MM.1S (cell line): ENCODE measurements at regions not wholly inside any gene's neighbourhood (a gene's known extent, or its start where the extent isn't known, plus 50 kb on each side); places are given as distances from the start of the nearest gene placed in this dataset.

Source experiments
- CTCF ChIP-seq: fragments of 300-600 bp; sonication (generic); IDR thresholded peaks from 2 replicates; pipeline ENCODE4 v1.5.1; 2016; ENCODE audit warnings: antibody characterized with exemption, low read length, mixed read lengths
- EZH2phosphoT487 ChIP-seq: fragments of 300-600 bp; sonication (generic); IDR thresholded peaks from 2 replicates; pipeline ENCODE4 v1.6.1; 2018; ENCODE audit warnings: antibody characterized with exemption, low read length

DNA sequence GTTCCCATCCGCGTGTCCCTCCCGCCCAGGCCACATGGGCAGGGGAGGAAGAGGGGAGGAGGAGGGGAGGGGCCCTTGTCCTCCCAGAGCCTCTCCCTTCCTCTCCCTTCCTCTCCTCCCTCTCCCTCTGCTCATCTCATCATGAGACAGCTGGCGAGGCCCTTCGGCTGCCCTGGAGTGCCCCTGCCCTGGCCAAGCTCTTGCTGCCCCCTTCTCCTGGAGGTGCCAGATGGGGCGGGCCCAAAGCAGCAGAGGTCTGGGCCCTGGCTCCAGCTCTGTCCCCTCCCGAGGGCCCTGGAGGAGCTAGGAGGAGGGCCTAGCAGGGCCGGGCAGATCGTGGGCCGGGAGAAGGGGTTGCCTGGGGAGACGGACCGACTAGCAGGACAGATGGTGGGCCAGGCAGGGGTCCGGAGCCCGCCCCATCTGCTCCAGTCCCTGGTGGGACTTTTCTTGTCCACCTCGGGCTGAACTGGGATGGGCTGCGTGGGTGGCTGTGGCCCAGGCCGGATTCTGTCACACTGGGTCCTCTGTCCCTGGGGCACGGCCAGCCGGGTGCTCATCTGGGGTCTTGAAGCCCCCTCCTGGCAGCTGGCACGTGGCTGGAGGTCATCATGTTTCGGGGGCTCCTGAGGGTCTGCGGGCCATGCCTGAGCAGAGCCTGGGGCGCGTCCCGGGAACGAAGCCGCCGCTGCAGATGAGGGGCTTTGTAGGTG, 183.4 kb downstream of the GOLGA6L6 start:
- TF ChIP-seq CTCF, result no peak
- no peak for TF ChIP-seq EZH2phosphoT487
